ENCODE measurements at regions not wholly inside any gene's neighbourhood (a gene's known extent, or its start where the extent isn't known, plus 50 kb on each side); places are given as distances from the start of the nearest gene placed in this dataset.

DNA sequence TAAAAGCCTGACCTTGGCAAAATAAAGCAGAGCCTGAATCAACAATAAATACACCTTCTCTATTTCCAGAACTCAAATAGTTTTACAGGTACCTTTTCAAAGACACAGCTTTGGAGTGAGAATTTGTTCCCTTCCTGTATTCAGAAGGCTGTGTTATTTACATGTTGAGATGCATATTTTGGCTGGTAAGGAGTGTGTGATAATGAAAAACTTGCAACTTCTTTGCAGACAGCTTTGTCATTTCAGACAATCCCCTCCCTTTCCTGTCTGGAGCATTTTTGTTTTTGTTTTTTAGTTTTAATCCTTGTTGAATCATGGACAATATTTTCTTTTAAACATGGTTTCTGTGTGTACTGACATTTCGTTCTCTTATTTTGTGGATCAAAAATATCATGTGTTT lies 493.8 kb downstream of the FAT4 start:
- no peak for DNase-seq (ENCODE audit: low spot score)

- DNase-seq (ENCODE audit: low spot score), result no peak
These were observed 497.1 kb downstream of the FAT4 start for GRCh38 chr4:125811892-125812291.

DNA sequence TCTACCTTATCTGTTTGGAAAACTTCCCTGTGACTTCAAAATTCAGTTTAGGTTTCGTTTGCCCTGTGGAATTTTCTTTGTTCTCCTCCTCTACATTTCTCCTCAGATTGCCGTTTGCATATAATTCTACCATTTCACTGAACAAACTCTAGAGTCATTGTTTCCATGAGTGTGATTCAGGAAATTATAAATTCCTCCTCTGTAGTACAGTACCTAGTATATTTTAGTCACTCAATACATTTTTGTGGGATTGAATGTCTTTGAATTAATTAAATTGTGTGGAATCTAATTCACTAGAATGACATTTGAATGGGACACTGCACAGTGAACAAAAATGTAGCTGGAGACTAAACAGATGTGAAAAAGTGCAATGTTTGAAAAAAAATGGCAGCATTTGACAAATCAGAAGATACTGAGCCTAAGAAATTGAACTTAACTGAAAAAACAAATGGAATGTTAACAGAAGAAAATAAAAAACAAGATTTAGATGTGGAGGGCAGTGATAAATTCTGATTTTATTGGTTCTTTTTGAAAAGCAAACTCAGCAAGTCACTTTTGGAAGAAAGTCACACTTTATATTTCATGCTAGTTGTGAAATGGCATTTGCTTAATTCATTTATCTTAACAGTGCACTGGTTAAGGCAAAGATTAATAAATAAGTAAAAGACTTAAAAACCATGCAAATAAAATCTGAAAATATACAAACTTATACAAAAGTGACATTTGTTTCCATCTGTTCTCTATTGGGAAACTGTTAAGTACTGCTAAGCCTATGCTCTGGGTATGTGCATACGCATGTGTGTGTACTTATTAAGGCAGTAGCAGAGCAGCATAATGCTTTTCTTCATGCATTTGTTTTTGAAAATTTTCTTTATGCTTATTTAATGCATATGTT lies 512.3 kb downstream of the FAT4 start:
- no peak for DNase-seq (ENCODE audit: low spot score)

GRCh38 chr4:125827696-125828052 lies 512.9 kb downstream of the FAT4 start:
- no peak for DNase-seq (ENCODE audit: low spot score)

DNA sequence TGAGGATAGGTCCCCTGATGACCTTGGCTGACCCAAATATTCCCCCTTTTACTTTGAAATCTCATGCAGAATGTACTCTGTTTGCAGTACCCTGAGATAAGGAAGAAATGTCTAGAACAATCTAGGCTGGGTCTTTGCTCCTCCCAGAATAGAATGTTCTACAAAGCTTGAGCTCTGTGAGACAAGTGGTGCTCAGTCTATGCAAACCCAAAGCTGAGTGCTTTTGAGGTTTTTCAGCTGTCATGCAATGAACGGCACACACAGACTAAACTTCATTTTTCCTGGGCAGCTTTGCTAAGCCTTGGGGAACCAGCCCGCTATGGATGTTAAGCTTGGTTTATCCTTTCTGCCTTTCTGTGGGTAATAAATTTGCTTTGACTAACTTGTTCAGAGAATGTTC lies 513.6 kb downstream of the FAT4 start:
- DNase-seq (ENCODE audit: low spot score), result no peak

DNA sequence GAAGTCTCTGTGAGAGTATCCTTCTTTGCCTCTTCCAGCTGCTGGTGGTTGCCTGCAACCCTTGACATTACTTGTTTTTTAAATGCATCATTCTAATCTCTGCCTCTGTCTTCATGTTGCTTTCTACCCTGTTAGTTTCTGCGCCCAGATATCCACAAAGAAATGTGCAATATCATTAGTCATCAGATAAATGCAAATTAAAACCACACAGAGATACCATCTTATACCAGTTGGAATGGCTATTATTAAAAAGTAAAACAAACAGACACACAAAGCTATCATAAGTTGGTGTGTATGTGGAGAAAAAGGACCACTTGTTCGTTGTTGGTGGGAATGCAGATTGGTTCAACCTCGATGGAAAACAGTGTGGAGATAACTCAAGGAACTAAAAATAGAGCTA lies 517.4 kb downstream of the FAT4 start:
- DNase-seq (ENCODE audit: low spot score), result no peak

DNA sequence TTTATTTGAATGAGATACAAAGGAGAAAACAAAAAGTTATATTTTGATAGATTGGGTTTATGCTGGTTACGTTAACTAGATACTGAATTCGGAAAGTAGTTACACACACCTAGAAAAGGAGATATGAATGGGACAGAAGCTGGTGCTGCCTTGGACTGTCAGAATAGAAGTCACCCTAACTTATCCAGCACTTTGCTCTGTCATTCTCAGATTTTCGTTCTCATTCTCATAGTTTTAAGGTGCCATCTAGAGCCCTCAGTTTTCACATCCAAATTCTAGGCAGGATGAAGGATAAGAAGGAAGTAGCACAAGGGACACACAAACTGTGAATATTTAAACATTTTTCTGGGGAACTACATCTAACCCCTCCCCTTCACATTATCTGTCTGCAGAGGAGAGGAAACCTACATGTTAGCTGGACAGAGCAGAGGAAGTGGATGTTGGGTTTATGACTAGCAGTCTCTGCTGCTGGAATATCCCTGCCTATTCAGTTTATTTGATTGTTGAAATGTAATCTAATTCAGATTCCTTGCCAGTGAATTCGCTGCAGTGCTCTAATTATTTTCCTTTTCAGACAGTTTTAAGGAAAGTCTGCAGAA lies 521.9 kb downstream of the FAT4 start:
- DNase-seq (ENCODE audit: low spot score), result no peak

GRCh38 chr4:125837493-125838201 lies 522.9 kb downstream of the FAT4 start:
- DNase-seq (ENCODE audit: low spot score), result no peak

GRCh38 chr4:125838202-125838601 lies 523.4 kb downstream of the FAT4 start:
- DNase-seq (ENCODE audit: low spot score), result no peak

DNA sequence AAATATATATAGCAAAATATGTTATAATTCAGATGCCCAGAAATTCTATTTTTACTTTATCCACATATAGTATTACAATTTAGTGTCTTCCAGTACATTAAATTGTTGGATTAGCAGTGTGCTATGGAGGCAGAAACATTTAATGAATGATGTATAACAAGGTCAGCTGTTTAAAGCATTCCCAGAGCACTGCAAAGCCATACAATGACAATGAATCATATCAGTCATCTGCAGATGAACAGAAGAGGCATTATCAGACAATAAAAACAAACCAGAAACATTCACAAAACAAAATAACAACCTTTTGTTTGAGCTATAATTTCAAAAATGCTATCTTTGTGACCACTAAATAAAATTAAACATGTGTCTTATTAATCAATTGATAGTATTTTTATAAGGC lies 524.2 kb downstream of the FAT4 start:
- DNase-seq (ENCODE audit: low spot score), result no peak

- DNase-seq (ENCODE audit: low spot score), result no peak
These were observed 529.2 kb downstream of the FAT4 start for GRCh38 chr4:125843947-125844346.

DNA sequence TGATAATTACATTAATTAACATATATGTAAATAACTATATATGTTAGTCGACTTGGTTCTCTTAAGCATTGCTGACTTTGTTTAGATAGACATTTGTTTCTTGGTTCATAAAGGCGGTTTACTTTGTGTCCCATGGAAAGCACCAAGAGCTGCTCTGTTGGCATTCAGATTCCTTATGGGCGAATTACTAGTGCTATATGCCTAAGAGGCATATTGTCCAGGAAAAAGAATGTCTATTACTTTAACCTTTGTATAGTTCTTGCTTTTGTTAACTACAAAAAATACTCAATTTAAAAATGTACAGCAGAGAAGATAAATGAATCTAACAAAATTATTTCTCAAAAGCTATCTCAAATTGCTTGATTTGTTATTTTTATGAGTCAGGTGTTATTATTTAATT lies 532.8 kb downstream of the FAT4 start:
- no peak for DNase-seq (ENCODE audit: low spot score)

DNA sequence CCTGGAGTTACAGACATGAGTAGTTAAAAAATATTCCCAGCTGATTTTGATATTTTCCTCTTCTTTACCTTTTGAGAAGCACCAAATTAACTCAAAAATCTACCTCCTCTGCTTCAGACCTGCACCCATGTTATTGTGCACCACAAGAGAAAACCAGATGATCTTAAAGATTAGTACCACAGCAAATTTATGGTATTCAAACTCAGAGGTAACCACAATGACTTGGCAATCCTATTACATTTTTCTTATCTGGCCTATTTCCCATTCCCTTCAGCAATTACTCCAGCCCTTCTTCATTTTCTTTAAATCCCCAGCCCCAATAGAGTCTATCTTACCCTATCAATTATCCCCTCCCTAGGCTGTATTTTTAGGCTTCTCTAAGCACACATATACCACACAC lies 535.1 kb downstream of the FAT4 start:
- DNase-seq (ENCODE audit: low spot score), result no peak

- DNase-seq (ENCODE audit: low spot score), result no peak
These were observed 577.0 kb downstream of the FAT4 start for GRCh38 chr4:125891597-125892258.

DNA sequence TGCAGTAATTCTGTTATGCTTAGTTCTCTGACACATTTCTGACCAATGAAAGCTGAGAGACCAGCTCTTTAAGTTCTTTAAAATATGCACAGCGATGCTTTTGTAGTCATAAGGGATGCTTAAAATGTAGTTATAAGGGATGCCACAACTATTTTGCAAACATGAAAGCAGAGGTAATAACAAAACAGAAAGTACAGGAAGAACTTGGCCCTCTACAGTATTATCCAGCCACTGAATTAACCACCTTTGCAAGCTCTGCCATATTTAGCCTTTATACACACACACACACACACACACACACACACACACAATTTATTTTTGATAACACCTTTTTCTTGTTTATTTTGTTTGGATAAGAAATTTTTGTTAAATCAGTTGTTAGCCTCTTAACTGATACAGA lies 590.0 kb downstream of the FAT4 start:
- DNase-seq (ENCODE audit: low spot score), result no peak

GRCh38 chr4:125911058-125911457 lies 596.3 kb downstream of the FAT4 start:
- DNase-seq (ENCODE audit: low spot score), result no peak

GRCh38 chr4:125911481-125911880 lies 596.7 kb downstream of the FAT4 start:
- DNase-seq (ENCODE audit: low spot score), result no peak

GRCh38 chr4:125917559-125917958 lies 602.8 kb downstream of the FAT4 start:
- DNase-seq (ENCODE audit: low spot score), result no peak

DNA sequence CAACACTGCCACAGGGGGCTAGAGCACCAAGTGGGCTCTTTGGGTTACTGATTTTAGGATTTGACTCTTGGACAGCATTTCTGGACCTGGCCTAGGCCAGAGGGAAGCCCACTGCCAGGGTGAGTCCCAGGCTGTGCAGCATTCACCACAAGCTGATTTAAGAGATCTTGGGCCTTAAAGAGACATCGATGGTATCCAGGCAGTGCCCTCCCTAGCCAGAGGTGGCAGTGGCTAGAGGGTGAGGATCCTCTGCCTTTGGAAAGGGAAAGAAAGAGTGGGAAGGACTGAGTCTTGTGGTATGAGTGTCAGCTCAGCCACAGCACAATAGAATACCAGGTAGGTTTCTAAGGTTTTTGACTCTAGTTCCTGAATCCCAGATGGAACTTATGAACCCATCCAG lies 613.9 kb downstream of the FAT4 start:
- DNase-seq (ENCODE audit: low spot score), result no peak

DNA sequence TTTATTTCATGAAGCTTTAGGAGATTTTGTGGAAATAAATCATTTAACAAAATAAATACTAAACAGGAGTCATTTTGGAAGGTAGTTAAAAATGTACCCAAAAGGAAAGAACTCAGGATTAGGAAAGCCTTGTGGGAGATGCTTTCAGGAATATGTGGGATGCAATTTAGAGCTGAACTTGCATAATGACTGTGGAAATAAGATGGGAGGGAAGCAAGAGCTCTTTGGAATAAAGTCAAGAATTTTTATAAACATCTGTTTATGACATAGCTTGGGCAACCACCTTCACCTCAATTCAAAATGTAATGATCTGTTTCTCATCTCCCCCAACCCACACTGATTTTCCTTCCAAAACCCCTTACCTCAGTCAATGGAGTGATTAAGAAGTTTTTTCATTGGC lies 623.8 kb downstream of the FAT4 start:
- no peak for DNase-seq (ENCODE audit: low spot score)

- no peak for DNase-seq (ENCODE audit: low spot score)
These were observed 625.7 kb downstream of the FAT4 start for GRCh38 chr4:125940426-125940825.

DNA sequence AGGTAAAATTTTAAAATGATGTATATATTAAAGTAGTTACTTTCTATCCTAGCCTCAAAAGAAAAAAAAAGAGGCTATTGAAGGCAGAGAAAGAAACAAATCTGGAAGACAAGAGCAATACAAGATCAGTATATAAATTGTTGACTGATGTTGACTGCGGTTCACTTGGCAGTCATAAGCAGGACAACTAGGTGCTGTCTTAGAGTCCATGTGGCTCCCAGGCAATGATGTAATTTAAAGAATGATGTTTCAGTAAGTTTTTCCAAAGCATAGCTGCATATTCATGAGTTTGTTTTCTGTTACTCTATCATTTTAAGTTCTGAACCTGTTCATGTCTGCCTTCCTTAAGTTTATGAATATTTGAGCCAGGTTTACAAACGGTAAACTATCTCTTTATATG lies 630.2 kb downstream of the FAT4 start:
- DNase-seq (ENCODE audit: low spot score), result no peak

GRCh38 chr4:125948021-125948420 lies 633.3 kb downstream of the FAT4 start:
- no peak for DNase-seq (ENCODE audit: low spot score)
